ENCODE measurements at regions not wholly inside any gene's neighbourhood (a gene's known extent, or its start where the extent isn't known, plus 50 kb on each side); places are given as distances from the start of the nearest gene placed in this dataset.

DNA sequence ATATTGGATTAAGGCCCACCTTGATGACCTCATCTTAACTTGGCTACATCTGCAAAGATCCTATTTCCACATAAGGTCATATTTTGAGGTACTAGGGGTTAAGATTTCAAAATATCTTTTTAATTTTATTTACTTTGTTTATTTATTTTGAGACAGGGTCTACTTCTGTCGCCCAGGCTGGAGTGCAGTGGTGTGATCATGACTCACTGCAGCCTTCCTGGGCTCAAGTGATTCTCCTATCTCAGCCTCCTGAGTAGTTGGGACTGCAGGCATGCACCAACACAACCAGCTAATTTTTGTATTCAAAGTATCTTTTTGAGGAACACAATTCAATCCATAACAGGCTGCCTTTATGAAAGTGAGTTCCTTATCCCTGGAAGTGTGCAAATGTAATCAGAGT is 212.3 kb downstream of the PALM2AKAP2 start:
- WGBS (ENCODE audit: low lambda C conversion rate, missing lambda C conversion rate) = 77% methylated on average over 1 of the region's 1 CpG
- Histone ChIP-seq H3K9me2 (replicated peaks; ENCODE audit: insufficient read depth) (no peaks in the 10 kb centered on the region), H3K4me2 (no peak overlapping the region), H3K4me3 (no peak overlapping the region), H3K27ac (no peak overlapping the region), H3K36me3 (replicated peaks; ENCODE audit: insufficient read depth, low read depth) (no peaks in the 10 kb centered on the region), H3K27me3 (no peaks in the 10 kb centered on the region), H2AFZ (no peak overlapping the region), H3K4me1 (ENCODE audit: insufficient read depth) (no peaks in the 10 kb centered on the region), H3K9me3 (ENCODE audit: low read depth) (no peaks in the 10 kb centered on the region), H4K20me1 (ENCODE audit: insufficient read depth, poor library complexity, severe bottlenecking) (no peaks in the 10 kb centered on the region), H3K79me2 (no peaks in the 10 kb centered on the region)
- DNase-seq (ENCODE audit: low spot score) = no peak
- no peak for TF ChIP-seq EZH2phosphoT487 (IDR thresholded peaks at IDR 0.05; ENCODE audit: low read depth, severe bottlenecking, unreplicated experiment)

- no peaks in the 10 kb centered on the region for H4K20me1 ChIP-seq (ENCODE audit: insufficient read depth, poor library complexity, severe bottlenecking)
- no peak overlapping the region for H2AFZ ChIP-seq
- H3K4me3 ChIP-seq = no peak overlapping the region
- H3K9me2 ChIP-seq (replicated peaks; ENCODE audit: insufficient read depth) = no peaks in the 10 kb centered on the region
- H3K9me3 ChIP-seq (ENCODE audit: low read depth) = no peaks in the 10 kb centered on the region
- H3K4me2 ChIP-seq = no peak overlapping the region
- no peaks in the 10 kb centered on the region for H3K36me3 ChIP-seq (replicated peaks; ENCODE audit: insufficient read depth, low read depth)
- 69% methylated on average over 2 of the region's 2 CpGs for WGBS (ENCODE audit: low lambda C conversion rate, missing lambda C conversion rate)
- no peaks in the 10 kb centered on the region for H3K4me1 ChIP-seq (ENCODE audit: insufficient read depth)
- DNase-seq (ENCODE audit: low spot score) = no peak
- H3K27ac ChIP-seq = no peak overlapping the region
- H3K27me3 ChIP-seq = no peaks in the 10 kb centered on the region
- TF ChIP-seq EZH2 (IDR thresholded peaks at IDR 0.05; ENCODE audit: borderline replicate concordance) (no peak), EZH2phosphoT487 (IDR thresholded peaks at IDR 0.05; ENCODE audit: low read depth, severe bottlenecking, unreplicated experiment) (no peak), CTCF (IDR thresholded peaks at IDR 0.05; ENCODE audit: poor library complexity) (no peak)
- no peaks in the 10 kb centered on the region for H3K79me2 ChIP-seq
These were observed 213.4 kb downstream of the PALM2AKAP2 start for GRCh38 chr9:109993250-109993978.

DNA sequence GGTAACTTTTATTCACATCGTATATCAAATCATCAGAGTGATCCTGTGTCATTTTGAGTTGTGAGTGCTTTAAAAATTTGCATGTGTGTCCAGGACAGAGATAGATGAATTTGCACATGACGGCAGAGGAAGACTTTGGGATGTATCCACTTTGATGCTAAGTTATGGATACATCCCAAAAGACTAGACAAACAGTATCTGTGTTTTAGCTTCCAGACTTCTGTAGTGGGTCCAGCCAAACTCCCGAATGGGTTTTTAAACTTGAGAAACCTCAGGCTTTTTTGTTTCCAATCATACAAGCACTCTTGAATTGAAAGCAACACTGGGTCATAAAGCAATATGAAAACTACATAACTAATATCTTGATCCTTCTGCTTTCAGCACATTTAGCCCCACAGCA is 213.8 kb downstream of the C9orf152 start:
- Histone ChIP-seq H4K20me1 (ENCODE audit: insufficient read depth, poor library complexity, severe bottlenecking) (no peaks in the 10 kb centered on the region), H3K36me3 (replicated peaks; ENCODE audit: insufficient read depth, low read depth) (no peaks in the 10 kb centered on the region), H3K4me1 (ENCODE audit: insufficient read depth) (no peaks in the 10 kb centered on the region), H3K79me2 (no peaks in the 10 kb centered on the region), H2AFZ (no peak overlapping the region), H3K9me3 (ENCODE audit: low read depth) (no peaks in the 10 kb centered on the region), H3K9me2 (replicated peaks; ENCODE audit: insufficient read depth) (no peaks in the 10 kb centered on the region), H3K27me3 (no peaks in the 10 kb centered on the region), H3K4me3 (no peak overlapping the region), H3K4me2 (no peak overlapping the region), H3K27ac (no peak overlapping the region)
- 92% methylated on average over 3 of the region's 3 CpGs for whole genome bisulfite sequencing (ENCODE audit: low lambda C conversion rate, missing lambda C conversion rate)
- no peak for TF ChIP-seq CTCF (IDR thresholded peaks at IDR 0.05; ENCODE audit: poor library complexity)
- no peak for TF ChIP-seq EZH2 (IDR thresholded peaks at IDR 0.05; ENCODE audit: borderline replicate concordance)
- no peak for TF ChIP-seq EZH2phosphoT487 (IDR thresholded peaks at IDR 0.05; ENCODE audit: low read depth, severe bottlenecking, unreplicated experiment)
- DNase-seq (ENCODE audit: low spot score) = no peak

GRCh38 chr9:109996936-109997580 is 210.9 kb downstream of the C9orf152 start:
- no peaks in the 10 kb centered on the region for H3K27me3 ChIP-seq
- no peaks in the 10 kb centered on the region for H4K20me1 ChIP-seq (ENCODE audit: insufficient read depth, poor library complexity, severe bottlenecking)
- DNase-seq (ENCODE audit: low spot score) = no peak
- no peak overlapping the region for H2AFZ ChIP-seq
- H3K4me2 ChIP-seq = no peak overlapping the region
- no peak overlapping the region for H3K4me3 ChIP-seq
- TF ChIP-seq EZH2 (IDR thresholded peaks at IDR 0.05; ENCODE audit: borderline replicate concordance) (no peak), EZH2phosphoT487 (IDR thresholded peaks at IDR 0.05; ENCODE audit: low read depth, severe bottlenecking, unreplicated experiment) (no peak), CTCF (IDR thresholded peaks at IDR 0.05; ENCODE audit: poor library complexity) (no peak)
- no peaks in the 10 kb centered on the region for H3K79me2 ChIP-seq
- no peaks in the 10 kb centered on the region for H3K36me3 ChIP-seq (replicated peaks; ENCODE audit: insufficient read depth, low read depth)
- no peaks in the 10 kb centered on the region for H3K4me1 ChIP-seq (ENCODE audit: insufficient read depth)
- no peaks in the 10 kb centered on the region for H3K9me2 ChIP-seq (replicated peaks; ENCODE audit: insufficient read depth)
- H3K27ac ChIP-seq = no peak overlapping the region
- H3K9me3 ChIP-seq (ENCODE audit: low read depth) = no peaks in the 10 kb centered on the region
- 93% methylated on average over 7 of the region's 7 CpGs for WGBS (ENCODE audit: low lambda C conversion rate, missing lambda C conversion rate)

Measured in hepatocyte (in vitro differentiated cells).